HFFc6 (cell line): ENCODE measurements at regions not wholly inside any gene's neighbourhood (a gene's known extent, or its start where the extent isn't known, plus 50 kb on each side); places are given as distances from the start of the nearest gene placed in this dataset.
A peak's percentile ranks its signal among the peaks of the same experiment; 100 is the strongest.

Source experiments
- DNase-seq: peaks from one replicate; pipeline ENCODE4 v3.0.0-alpha.2; 2018
- H3K27ac Mint-ChIP-seq: 2 replicates; pipeline ENCODE4 v1.8.0; 2020; ENCODE audit warnings: mild to moderate bottlenecking, mixed read lengths
- H3K27me3 Mint-ChIP-seq: 2 replicates; pipeline ENCODE4 v1.8.0; 2021; ENCODE audit warnings: mild to moderate bottlenecking, moderate library complexity, mixed read lengths; ENCODE audit not compliant: insufficient read depth
- H3K36me3 Mint-ChIP-seq: 2 replicates; pipeline ENCODE4 v1.8.0; 2021; ENCODE audit warnings: low read depth, mixed read lengths
- H3K4me1 Mint-ChIP-seq: 2 replicates; pipeline ENCODE4 v1.8.0; 2020; ENCODE audit warnings: low read depth, mixed read lengths
- H3K4me3 Mint-ChIP-seq: 2 replicates; pipeline ENCODE4 v1.8.0; 2020; ENCODE audit warnings: mild to moderate bottlenecking, moderate library complexity, mixed read lengths
- H3K9me3 Mint-ChIP-seq: 2 replicates; pipeline ENCODE4 v1.8.0; 2020; ENCODE audit warnings: mild to moderate bottlenecking, mixed read lengths
- TF ChIP-seq, protein P1 (sequence below): fragments of 200-600 bp; sonication (generic); IDR thresholded peaks from 2 replicates; pipeline ENCODE4 v1.5.0; 2021; ENCODE audit warnings: antibody characterized with exemption, mild to moderate bottlenecking

GRCh38 chr12:124642105-124642504, 74.7 kb upstream of the NCOR2 start:
- peaks cover 9% of the 10 kb centered on the region for H3K27me3 Mint-ChIP-seq

DNA sequence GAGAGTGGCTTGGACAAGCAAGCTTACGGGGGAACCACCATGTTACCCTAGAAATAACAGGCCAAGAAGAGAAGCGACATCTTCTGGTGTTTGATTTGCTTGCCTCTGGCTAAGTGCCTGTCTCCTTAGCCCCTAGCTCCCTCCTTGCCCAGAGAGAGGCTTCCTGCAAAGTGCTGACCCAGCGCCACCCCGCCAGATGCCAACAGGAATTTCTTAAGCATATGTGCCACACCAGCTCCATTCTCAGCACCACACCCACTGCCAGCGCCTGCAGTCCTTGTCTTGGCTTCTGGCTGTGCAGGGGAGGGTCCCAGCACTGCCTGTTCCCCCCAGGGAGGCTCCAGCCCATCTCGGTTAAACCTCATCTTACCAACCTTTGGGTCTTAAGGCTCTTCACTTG, 74.2 kb upstream of the NCOR2 start:
- Mint-ChIP-seq H3K9me3 (peaks cover 27% of the 10 kb centered on the region), H3K4me1 (peaks cover 24% of the 10 kb centered on the region), H3K4me3 (no peak overlapping the region), H3K27me3 (peaks cover 8% of the 10 kb centered on the region; the same call in 1 of the 2 replicates), H3K27ac (no peak overlapping the region), H3K36me3 (peaks cover 19% of the 10 kb centered on the region)
- DNase-seq, result no peak
- TF ChIP-seq, protein P1, sequence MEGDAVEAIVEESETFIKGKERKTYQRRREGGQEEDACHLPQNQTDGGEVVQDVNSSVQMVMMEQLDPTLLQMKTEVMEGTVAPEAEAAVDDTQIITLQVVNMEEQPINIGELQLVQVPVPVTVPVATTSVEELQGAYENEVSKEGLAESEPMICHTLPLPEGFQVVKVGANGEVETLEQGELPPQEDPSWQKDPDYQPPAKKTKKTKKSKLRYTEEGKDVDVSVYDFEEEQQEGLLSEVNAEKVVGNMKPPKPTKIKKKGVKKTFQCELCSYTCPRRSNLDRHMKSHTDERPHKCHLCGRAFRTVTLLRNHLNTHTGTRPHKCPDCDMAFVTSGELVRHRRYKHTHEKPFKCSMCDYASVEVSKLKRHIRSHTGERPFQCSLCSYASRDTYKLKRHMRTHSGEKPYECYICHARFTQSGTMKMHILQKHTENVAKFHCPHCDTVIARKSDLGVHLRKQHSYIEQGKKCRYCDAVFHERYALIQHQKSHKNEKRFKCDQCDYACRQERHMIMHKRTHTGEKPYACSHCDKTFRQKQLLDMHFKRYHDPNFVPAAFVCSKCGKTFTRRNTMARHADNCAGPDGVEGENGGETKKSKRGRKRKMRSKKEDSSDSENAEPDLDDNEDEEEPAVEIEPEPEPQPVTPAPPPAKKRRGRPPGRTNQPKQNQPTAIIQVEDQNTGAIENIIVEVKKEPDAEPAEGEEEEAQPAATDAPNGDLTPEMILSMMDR, result no peak

More at GRCh38 chr12:124642105-124642504, 74.7 kb upstream of the NCOR2 start:
- Mint-ChIP-seq H3K4me1 (peaks cover 20% of the 10 kb centered on the region), H3K9me3 (peaks cover 27% of the 10 kb centered on the region), H3K4me3 (no peak overlapping the region), H3K36me3 (peaks cover 19% of the 10 kb centered on the region), H3K27ac (no peak overlapping the region)
- TF ChIP-seq, protein P1, result no peak
- no peak for DNase-seq

DNA sequence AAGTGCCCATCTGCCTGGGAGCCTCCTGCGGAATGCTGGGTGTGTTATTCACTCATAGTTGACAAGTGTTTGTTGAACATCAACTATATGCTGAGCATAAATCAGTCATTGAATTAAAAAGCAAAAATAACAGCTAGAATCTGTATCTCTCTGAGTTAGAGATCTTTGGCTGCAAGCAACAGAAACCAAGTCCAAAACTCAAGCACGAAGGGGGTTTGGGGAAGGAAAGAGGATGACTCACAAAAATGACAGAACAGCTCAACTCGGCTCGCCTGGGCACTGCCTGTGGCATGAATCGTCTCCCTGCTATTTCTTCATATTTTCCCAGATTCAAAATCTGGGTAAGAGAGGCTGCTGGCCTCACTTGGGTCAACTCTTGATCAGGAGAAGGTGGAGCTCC, 72.6 kb upstream of the NCOR2 start:
- Mint-ChIP-seq H3K9me3 (peaks cover 34% of the 10 kb centered on the region), H3K27me3 (peaks cover 8% of the 10 kb centered on the region; the same call in 1 of the 2 replicates), H3K36me3 (peaks cover 24% of the 10 kb centered on the region), H3K27ac (peak overlapping the region; percentile 59; the same call in 1 of the 2 replicates), H3K4me1 (peaks cover 29% of the 10 kb centered on the region), H3K4me3 (no peak overlapping the region)
- peak; percentile 64 for DNase-seq
- TF ChIP-seq, protein P1, result no peak

- no peak overlapping the region for H3K4me3 Mint-ChIP-seq
- peaks cover 29% of the 10 kb centered on the region for H3K4me1 Mint-ChIP-seq
- TF ChIP-seq, protein P1, result no peak
- no peak overlapping the region for H3K27ac Mint-ChIP-seq
- H3K27me3 Mint-ChIP-seq, result peaks cover 6% of the 10 kb centered on the region; the same call in 1 of the 2 replicates
- no peak for DNase-seq
- peaks cover 24% of the 10 kb centered on the region for H3K36me3 Mint-ChIP-seq
- H3K9me3 Mint-ChIP-seq, result peaks cover 34% of the 10 kb centered on the region
Observed at GRCh38 chr12:124639122-124639806, 71.9 kb upstream of the NCOR2 start.

DNA sequence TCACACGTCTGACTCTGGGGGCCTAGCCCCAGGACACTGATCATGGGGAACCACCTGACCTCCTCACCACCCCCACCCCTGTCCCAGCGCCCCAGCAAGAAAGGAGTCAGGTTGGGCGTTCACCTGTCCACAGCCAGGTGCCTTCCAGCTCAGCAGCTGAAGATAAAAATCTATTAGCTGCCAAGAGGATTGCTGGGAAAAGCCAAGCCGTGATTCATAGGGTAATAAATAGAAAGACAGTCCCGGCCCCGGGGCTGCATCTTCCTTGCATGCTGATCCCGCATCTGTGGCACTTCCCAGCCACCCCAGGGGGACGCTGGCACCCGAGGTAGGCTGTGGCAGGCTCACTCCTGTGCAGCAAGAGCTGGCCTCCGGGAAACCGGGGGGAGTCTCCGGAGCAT, 70.2 kb upstream of the NCOR2 start:
- DNase-seq, result no peak
- H3K9me3 Mint-ChIP-seq, result peaks cover 34% of the 10 kb centered on the region
- no peak overlapping the region; the same call in 1 of the 2 replicates for H3K27ac Mint-ChIP-seq
- H3K4me1 Mint-ChIP-seq, result peaks cover 43% of the 10 kb centered on the region
- H3K36me3 Mint-ChIP-seq, result peaks cover 24% of the 10 kb centered on the region
- TF ChIP-seq, protein P1, result no peak
- peaks cover 6% of the 10 kb centered on the region; the same call in 1 of the 2 replicates for H3K27me3 Mint-ChIP-seq
- no peak overlapping the region for H3K4me3 Mint-ChIP-seq
